ENCODE measurements at regions not wholly inside any gene's neighbourhood (a gene's known extent, or its start where the extent isn't known, plus 50 kb on each side); places are given as distances from the start of the nearest gene placed in this dataset.

DNA sequence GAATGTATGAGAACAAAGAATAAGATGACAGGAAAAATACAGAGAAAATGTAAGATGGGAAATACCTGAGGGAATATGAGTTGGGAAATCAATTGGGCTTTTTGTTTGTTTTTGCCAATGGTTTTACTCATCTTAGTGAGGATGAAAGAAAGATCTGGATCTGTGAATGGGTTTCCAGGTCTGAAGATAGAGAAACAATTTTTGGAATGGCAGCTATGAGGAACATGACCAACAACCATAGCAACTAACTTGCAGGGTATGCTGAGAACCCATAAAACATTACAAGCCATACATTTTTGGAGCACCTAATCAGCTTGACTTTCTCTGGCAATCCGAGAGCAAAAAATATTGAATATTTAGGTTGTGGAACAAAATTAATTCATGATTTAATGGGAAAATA lies 290.0 kb downstream of the KCTD12 start:
- TF ChIP-seq, protein P1, sequence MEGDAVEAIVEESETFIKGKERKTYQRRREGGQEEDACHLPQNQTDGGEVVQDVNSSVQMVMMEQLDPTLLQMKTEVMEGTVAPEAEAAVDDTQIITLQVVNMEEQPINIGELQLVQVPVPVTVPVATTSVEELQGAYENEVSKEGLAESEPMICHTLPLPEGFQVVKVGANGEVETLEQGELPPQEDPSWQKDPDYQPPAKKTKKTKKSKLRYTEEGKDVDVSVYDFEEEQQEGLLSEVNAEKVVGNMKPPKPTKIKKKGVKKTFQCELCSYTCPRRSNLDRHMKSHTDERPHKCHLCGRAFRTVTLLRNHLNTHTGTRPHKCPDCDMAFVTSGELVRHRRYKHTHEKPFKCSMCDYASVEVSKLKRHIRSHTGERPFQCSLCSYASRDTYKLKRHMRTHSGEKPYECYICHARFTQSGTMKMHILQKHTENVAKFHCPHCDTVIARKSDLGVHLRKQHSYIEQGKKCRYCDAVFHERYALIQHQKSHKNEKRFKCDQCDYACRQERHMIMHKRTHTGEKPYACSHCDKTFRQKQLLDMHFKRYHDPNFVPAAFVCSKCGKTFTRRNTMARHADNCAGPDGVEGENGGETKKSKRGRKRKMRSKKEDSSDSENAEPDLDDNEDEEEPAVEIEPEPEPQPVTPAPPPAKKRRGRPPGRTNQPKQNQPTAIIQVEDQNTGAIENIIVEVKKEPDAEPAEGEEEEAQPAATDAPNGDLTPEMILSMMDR (IDR thresholded peaks at IDR 0.05), result no peak
- TF ChIP-seq POLR2A (IDR thresholded peaks at IDR 0.05), result no peak

Measured in Peyer's patch (tissue), 4 donors.